Adrenal gland (tissue), 5 donors: ENCODE measurements at regions not wholly inside any gene's neighbourhood (a gene's known extent, or its start where the extent isn't known, plus 50 kb on each side); places are given as distances from the start of the nearest gene placed in this dataset.

ENCODE experiments used
- CTCF ChIP-seq, 6 experiments: fragments of 450-650 bp in 4 of 6; fragments of 200-600 bp in 2 of 6; sonication (generic) in 1 of 6; IDR thresholded peaks; 1 replicate in 5 of 6; 2 replicates in 1 of 6; pipeline versions ENCODE4 v1.5.1 to v1.8.0; 2016 to 2021; ENCODE audit warnings: antibody characterized with exemption in 6 of 6, mild to moderate bottlenecking in 2 of 6, moderate library complexity in 1 of 6
- POLR2A ChIP-seq, 2 donors: fragments of 450-650 bp; IDR thresholded peaks; one replicate each; pipeline ENCODE4 v1.6.1; 2017; ENCODE audit warnings: antibody characterized with exemption in 2 of 2, mild to moderate bottlenecking in 2 of 2, moderate library complexity in 1 of 2
- donor health status: DM: no; HTN: no; CAD: no.

DNA sequence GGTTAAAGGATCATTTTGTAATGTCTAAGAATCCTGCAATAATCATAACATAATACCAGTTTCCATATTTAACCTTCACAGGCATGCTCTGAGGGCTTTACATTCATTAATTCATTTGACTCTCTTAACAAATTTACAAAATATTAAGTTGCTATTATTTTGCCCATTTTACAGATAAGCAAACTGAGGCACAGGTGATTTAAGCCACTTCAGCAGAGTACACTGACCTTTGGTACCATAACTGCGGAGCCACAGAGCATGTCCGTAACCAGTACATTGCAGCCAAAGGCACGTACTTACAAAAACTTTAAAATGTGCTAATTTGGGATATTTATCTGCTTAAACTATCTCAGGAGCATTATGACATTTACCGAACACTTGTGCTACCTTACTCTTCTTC, 169.4 kb upstream of the MYO16 start:
- TF ChIP-seq CTCF (IDR thresholded peaks at IDR 0.05) (no peak), POLR2A (IDR thresholded peaks at IDR 0.05) (no peak)
